ENCODE measurements at regions not wholly inside any gene's neighbourhood (a gene's known extent, or its start where the extent isn't known, plus 50 kb on each side); places are given as distances from the start of the nearest gene placed in this dataset.
"Not testable (repeated sequence)": the region's sequence is repeated elsewhere in the genome, so short reads cannot be mapped to it uniquely, and the experiment has no call there.

- H3K27me3 ChIP-seq (ENCODE audit: control insufficient read depth in 3 of 3, insufficient read depth in 3 of 3, low read length in 3 of 3); H3K4me1 ChIP-seq (ENCODE audit: control insufficient read depth in 3 of 3, insufficient read depth in 3 of 3, low read length in 3 of 3); H3K9ac ChIP-seq (ENCODE audit: low read depth in 1 of 3, low read length in 3 of 3); H3K36me3 ChIP-seq (ENCODE audit: control insufficient read depth in 3 of 3, insufficient read depth in 3 of 3, low read length in 3 of 3); H3K4me3 ChIP-seq (ENCODE audit: low read length in 3 of 3); H3K27ac ChIP-seq (ENCODE audit: low read depth, low read length): not testable (repeated sequence)
- H3K9me3 ChIP-seq (ENCODE audit: control insufficient read depth in 3 of 3, low read length in 3 of 3): peaks cover 17 to 47% (median 27%) of the 10 kb centered on the region in 3 donors
Measured at GRCh38 chr9:40916399-40916783, 212.1 kb downstream of the FOXD4L6 start.

DNA sequence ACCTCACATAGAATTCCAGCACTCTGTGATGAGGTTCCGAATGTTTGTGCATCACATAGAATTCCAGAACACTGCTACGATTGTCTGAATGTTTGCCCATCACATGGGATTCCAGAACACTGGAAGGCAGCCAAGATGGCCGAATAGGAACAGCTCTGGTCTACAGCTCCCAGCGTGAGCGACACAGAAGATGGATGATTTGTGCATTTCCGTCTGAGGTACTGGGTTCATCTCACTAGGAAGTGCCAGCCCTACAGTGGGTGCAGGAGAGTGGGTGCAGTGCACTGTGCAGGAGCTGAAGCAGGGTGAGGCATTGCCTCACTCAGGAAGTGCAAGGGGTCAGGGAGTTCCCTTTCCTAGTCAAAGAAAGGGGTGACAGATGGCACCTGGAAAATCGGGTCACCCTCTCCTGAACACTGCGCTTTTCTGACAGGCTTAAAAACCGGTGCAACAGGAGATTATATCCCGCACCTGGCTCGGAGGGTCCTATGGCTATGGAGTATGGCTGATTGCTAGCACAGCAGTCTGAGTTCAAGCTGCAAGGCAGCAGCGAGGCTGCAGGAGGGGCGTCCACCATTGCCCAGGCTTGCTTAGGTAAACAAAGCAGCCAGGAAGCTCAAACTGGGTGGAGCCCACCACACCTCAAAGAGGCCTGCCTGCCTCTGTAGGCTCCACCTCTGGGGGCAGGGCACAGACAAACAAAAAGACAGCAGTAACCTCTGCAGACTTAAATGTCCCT is 212.7 kb downstream of the FOXD4L6 start:
- H3K9ac ChIP-seq (ENCODE audit: low read depth in 1 of 3, low read length in 3 of 3); H3K4me1 ChIP-seq (ENCODE audit: control insufficient read depth in 3 of 3, insufficient read depth in 3 of 3, low read length in 3 of 3); H3K27ac ChIP-seq (ENCODE audit: low read depth, low read length); H3K27me3 ChIP-seq (ENCODE audit: control insufficient read depth in 3 of 3, insufficient read depth in 3 of 3, low read length in 3 of 3); H3K36me3 ChIP-seq (ENCODE audit: control insufficient read depth in 3 of 3, insufficient read depth in 3 of 3, low read length in 3 of 3): not testable (repeated sequence)
- peaks cover 17 to 51% (median 31%) of the 10 kb centered on the region in 3 donors for H3K9me3 ChIP-seq (ENCODE audit: control insufficient read depth in 3 of 3, low read length in 3 of 3)
- peak overlapping the region in 1 of 3 donors; percentile 18 for H3K4me3 ChIP-seq (ENCODE audit: low read length in 3 of 3)

GRCh38 chr9:40914772-40915659 is 213.5 kb downstream of the FOXD4L6 start:
- H3K4me3 ChIP-seq (ENCODE audit: low read length in 3 of 3): peak overlapping the region in 1 of 3 donors; percentile 18
- no peaks in the 10 kb centered on the region for H3K4me1 ChIP-seq (ENCODE audit: control insufficient read depth in 3 of 3, insufficient read depth in 3 of 3, low read length in 3 of 3)
- no peak overlapping the region for H3K27ac ChIP-seq (ENCODE audit: low read depth, low read length)
- no peaks in the 10 kb centered on the region for H3K36me3 ChIP-seq (ENCODE audit: control insufficient read depth in 3 of 3, insufficient read depth in 3 of 3, low read length in 3 of 3)
- H3K9ac ChIP-seq (ENCODE audit: low read depth in 1 of 3, low read length in 3 of 3): no peak overlapping the region
- H3K27me3 ChIP-seq (ENCODE audit: control insufficient read depth in 3 of 3, insufficient read depth in 3 of 3, low read length in 3 of 3): no peaks in the 10 kb centered on the region
- peaks cover 22 to 54% (median 32%) of the 10 kb centered on the region in 3 donors for H3K9me3 ChIP-seq (ENCODE audit: control insufficient read depth in 3 of 3, low read length in 3 of 3)

- Histone ChIP-seq H3K27me3 (ENCODE audit: control insufficient read depth in 3 of 3, insufficient read depth in 3 of 3, low read length in 3 of 3) (no peaks in the 10 kb centered on the region), H3K27ac (ENCODE audit: low read depth, low read length) (no peak overlapping the region), H3K4me3 (ENCODE audit: low read length in 3 of 3) (peak overlapping the region in 1 of 3 donors; percentile 14), H3K36me3 (ENCODE audit: control insufficient read depth in 3 of 3, insufficient read depth in 3 of 3, low read length in 3 of 3) (no peaks in the 10 kb centered on the region), H3K9ac (ENCODE audit: low read depth in 1 of 3, low read length in 3 of 3) (no peak overlapping the region), H3K4me1 (ENCODE audit: control insufficient read depth in 3 of 3, insufficient read depth in 3 of 3, low read length in 3 of 3) (no peaks in the 10 kb centered on the region), H3K9me3 (ENCODE audit: control insufficient read depth in 3 of 3, low read length in 3 of 3) (peaks cover 27 to 63% (median 41%) of the 10 kb centered on the region in 3 donors)
Measured at GRCh38 chr9:40913928-40914673, 214.4 kb downstream of the FOXD4L6 start.

- Histone ChIP-seq H3K27ac (ENCODE audit: low read depth, low read length) (no peak overlapping the region), H3K4me3 (ENCODE audit: low read length in 3 of 3) (peak overlapping the region in 1 of 3 donors; percentile 30), H3K27me3 (ENCODE audit: control insufficient read depth in 3 of 3, insufficient read depth in 3 of 3, low read length in 3 of 3) (no peaks in the 10 kb centered on the region), H3K9me3 (ENCODE audit: control insufficient read depth in 3 of 3, low read length in 3 of 3) (peaks cover 34 to 72% (median 43%) of the 10 kb centered on the region in 3 donors), H3K36me3 (ENCODE audit: control insufficient read depth in 3 of 3, insufficient read depth in 3 of 3, low read length in 3 of 3) (no peaks in the 10 kb centered on the region), H3K4me1 (ENCODE audit: control insufficient read depth in 3 of 3, insufficient read depth in 3 of 3, low read length in 3 of 3) (no peaks in the 10 kb centered on the region), H3K9ac (ENCODE audit: low read depth in 1 of 3, low read length in 3 of 3) (no peak overlapping the region)
Measured at GRCh38 chr9:40913096-40913719, 215.3 kb downstream of the FOXD4L6 start.

DNA sequence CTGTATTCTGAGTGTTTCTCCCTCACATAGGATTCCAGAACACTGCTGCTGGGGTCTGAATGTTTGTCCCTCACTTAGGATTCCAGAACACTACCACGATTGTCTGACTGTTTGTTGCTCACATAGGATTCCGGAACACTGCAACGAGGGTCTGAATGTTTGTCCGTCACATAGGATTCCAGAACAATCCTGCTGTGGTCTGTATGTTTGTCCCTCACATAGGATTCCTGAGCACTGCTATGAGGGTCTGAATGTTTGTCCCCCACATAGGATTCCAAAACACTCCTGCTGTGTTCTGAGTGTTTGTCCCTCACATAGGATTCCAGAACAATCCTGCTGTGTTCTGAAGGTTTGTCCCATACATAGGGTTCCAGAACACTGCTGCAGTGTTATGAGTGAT is 215.8 kb downstream of the FOXD4L6 start:
- not testable (repeated sequence) for H3K27ac ChIP-seq (ENCODE audit: low read depth, low read length); H3K9ac ChIP-seq (ENCODE audit: low read depth in 1 of 3, low read length in 3 of 3); H3K27me3 ChIP-seq (ENCODE audit: control insufficient read depth in 3 of 3, insufficient read depth in 3 of 3, low read length in 3 of 3); H3K36me3 ChIP-seq (ENCODE audit: control insufficient read depth in 3 of 3, insufficient read depth in 3 of 3, low read length in 3 of 3); H3K4me1 ChIP-seq (ENCODE audit: control insufficient read depth in 3 of 3, insufficient read depth in 3 of 3, low read length in 3 of 3)
- Histone ChIP-seq H3K4me3 (ENCODE audit: low read length in 3 of 3) (peak overlapping the region in 1 of 3 donors; percentile 30), H3K9me3 (ENCODE audit: control insufficient read depth in 3 of 3, low read length in 3 of 3) (peaks cover 37 to 77% (median 48%) of the 10 kb centered on the region in 3 donors)

GRCh38 chr9:40911647-40912046 is 216.8 kb downstream of the FOXD4L6 start:
- Histone ChIP-seq H3K27me3 (ENCODE audit: control insufficient read depth in 3 of 3, insufficient read depth in 3 of 3, low read length in 3 of 3) (no peaks in the 10 kb centered on the region), H3K4me1 (ENCODE audit: control insufficient read depth in 3 of 3, insufficient read depth in 3 of 3, low read length in 3 of 3) (no peaks in the 10 kb centered on the region), H3K27ac (ENCODE audit: low read depth, low read length) (no peak overlapping the region), H3K9ac (ENCODE audit: low read depth in 1 of 3, low read length in 3 of 3) (no peak overlapping the region), H3K36me3 (ENCODE audit: control insufficient read depth in 3 of 3, insufficient read depth in 3 of 3, low read length in 3 of 3) (no peaks in the 10 kb centered on the region), H3K4me3 (ENCODE audit: low read length in 3 of 3) (peak overlapping the region in 1 of 3 donors; percentile 1), H3K9me3 (ENCODE audit: control insufficient read depth in 3 of 3, low read length in 3 of 3) (peaks cover 37 to 86% (median 53%) of the 10 kb centered on the region in 3 donors)

- H3K4me3 ChIP-seq (ENCODE audit: low read length in 3 of 3): peak overlapping the region in 1 of 3 donors; percentile 2
- H3K27me3 ChIP-seq (ENCODE audit: control insufficient read depth in 3 of 3, insufficient read depth in 3 of 3, low read length in 3 of 3); H3K9ac ChIP-seq (ENCODE audit: low read depth in 1 of 3, low read length in 3 of 3); H3K27ac ChIP-seq (ENCODE audit: low read depth, low read length); H3K4me1 ChIP-seq (ENCODE audit: control insufficient read depth in 3 of 3, insufficient read depth in 3 of 3, low read length in 3 of 3); H3K36me3 ChIP-seq (ENCODE audit: control insufficient read depth in 3 of 3, insufficient read depth in 3 of 3, low read length in 3 of 3): not testable (repeated sequence)
- peaks cover 39 to 87% (median 53%) of the 10 kb centered on the region in 3 donors for H3K9me3 ChIP-seq (ENCODE audit: control insufficient read depth in 3 of 3, low read length in 3 of 3)
Measured at GRCh38 chr9:40910995-40911394, 217.5 kb downstream of the FOXD4L6 start.

GRCh38 chr9:40909821-40910220 is 218.7 kb downstream of the FOXD4L6 start:
- no peak overlapping the region for H3K9ac ChIP-seq (ENCODE audit: low read depth in 1 of 3, low read length in 3 of 3)
- H3K27ac ChIP-seq (ENCODE audit: low read depth, low read length): no peak overlapping the region
- no peaks in the 10 kb centered on the region for H3K4me1 ChIP-seq (ENCODE audit: control insufficient read depth in 3 of 3, insufficient read depth in 3 of 3, low read length in 3 of 3)
- H3K9me3 ChIP-seq (ENCODE audit: control insufficient read depth in 3 of 3, low read length in 3 of 3): peaks cover 40 to 84% (median 48%) of the 10 kb centered on the region in 3 donors
- H3K27me3 ChIP-seq (ENCODE audit: control insufficient read depth in 3 of 3, insufficient read depth in 3 of 3, low read length in 3 of 3): no peaks in the 10 kb centered on the region
- H3K4me3 ChIP-seq (ENCODE audit: low read length in 3 of 3): peak overlapping the region in 2 of 3 donors; percentile 2 to 13
- H3K36me3 ChIP-seq (ENCODE audit: control insufficient read depth in 3 of 3, insufficient read depth in 3 of 3, low read length in 3 of 3): no peaks in the 10 kb centered on the region
